ENCODE measurements at regions not wholly inside any gene's neighbourhood (a gene's known extent, or its start where the extent isn't known, plus 50 kb on each side); places are given as distances from the start of the nearest gene placed in this dataset.

DNA sequence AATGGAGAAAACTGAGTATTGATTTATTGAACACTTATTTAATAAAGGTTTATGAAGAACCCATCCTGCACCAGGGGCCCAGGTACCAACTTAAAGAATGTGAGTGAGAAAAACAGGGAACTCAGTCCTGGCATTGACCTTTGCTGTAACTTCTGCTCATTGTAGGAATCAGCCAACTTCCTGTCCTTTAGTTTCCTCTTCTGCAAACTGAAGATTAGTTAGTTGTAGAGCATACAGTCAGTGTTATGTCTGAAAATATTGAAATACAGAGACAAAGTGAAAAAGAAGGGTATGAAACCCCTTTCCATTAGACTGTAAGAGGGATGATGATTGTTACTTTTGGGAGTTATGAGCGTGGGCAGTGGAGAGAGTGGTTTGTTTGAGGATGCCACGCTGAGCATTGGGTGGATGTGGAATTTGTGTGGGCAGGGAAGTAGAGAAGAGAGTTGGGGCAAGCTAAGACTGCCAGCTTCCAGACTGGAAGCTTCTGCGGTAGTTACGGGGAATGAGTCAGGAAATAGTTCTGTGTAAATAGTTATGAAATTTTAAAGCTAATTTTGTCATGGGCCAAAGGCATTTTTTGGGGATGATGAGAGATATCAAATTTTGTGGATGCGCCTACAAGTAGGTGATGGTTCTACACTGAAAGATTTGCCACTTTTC is 89.2 kb downstream of the GPR88 start:
- TF ChIP-seq, protein P1, sequence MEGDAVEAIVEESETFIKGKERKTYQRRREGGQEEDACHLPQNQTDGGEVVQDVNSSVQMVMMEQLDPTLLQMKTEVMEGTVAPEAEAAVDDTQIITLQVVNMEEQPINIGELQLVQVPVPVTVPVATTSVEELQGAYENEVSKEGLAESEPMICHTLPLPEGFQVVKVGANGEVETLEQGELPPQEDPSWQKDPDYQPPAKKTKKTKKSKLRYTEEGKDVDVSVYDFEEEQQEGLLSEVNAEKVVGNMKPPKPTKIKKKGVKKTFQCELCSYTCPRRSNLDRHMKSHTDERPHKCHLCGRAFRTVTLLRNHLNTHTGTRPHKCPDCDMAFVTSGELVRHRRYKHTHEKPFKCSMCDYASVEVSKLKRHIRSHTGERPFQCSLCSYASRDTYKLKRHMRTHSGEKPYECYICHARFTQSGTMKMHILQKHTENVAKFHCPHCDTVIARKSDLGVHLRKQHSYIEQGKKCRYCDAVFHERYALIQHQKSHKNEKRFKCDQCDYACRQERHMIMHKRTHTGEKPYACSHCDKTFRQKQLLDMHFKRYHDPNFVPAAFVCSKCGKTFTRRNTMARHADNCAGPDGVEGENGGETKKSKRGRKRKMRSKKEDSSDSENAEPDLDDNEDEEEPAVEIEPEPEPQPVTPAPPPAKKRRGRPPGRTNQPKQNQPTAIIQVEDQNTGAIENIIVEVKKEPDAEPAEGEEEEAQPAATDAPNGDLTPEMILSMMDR (IDR thresholded peaks at IDR 0.05) = no peak
- no peak for TF ChIP-seq ZFX (IDR thresholded peaks at IDR 0.05; ENCODE audit: borderline replicate concordance)
